ENCODE measurements at regions not wholly inside any gene's neighbourhood (a gene's known extent, or its start where the extent isn't known, plus 50 kb on each side); places are given as distances from the start of the nearest gene placed in this dataset.

DNA sequence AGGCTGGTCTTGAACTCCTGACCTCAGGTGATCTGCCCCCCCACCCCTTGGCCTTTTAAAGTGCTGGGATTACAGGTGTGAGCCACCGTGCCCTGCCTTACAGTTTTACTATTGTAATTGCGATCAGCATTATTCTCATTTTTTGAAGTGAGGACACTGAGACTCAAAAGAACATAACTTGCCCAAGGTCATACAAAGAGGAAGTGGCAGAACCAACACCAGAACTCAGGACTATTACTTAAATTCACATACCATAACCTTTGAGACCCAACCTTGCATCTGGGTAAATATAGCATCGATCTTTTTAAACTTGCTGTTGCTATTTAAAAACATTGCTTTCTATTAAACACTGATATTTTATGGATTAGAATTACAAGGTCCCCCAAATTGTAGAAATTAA, 54.2 kb downstream of the FOXI1 start:
- TF ChIP-seq EZH2 (IDR thresholded peaks at IDR 0.05), result no peak
- TF ChIP-seq EZH2phosphoT487 (IDR thresholded peaks at IDR 0.05), result no peak
- TF ChIP-seq, protein P1, sequence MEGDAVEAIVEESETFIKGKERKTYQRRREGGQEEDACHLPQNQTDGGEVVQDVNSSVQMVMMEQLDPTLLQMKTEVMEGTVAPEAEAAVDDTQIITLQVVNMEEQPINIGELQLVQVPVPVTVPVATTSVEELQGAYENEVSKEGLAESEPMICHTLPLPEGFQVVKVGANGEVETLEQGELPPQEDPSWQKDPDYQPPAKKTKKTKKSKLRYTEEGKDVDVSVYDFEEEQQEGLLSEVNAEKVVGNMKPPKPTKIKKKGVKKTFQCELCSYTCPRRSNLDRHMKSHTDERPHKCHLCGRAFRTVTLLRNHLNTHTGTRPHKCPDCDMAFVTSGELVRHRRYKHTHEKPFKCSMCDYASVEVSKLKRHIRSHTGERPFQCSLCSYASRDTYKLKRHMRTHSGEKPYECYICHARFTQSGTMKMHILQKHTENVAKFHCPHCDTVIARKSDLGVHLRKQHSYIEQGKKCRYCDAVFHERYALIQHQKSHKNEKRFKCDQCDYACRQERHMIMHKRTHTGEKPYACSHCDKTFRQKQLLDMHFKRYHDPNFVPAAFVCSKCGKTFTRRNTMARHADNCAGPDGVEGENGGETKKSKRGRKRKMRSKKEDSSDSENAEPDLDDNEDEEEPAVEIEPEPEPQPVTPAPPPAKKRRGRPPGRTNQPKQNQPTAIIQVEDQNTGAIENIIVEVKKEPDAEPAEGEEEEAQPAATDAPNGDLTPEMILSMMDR (IDR thresholded peaks at IDR 0.05), result no peak
- Histone ChIP-seq H3K4me3 (no peak overlapping the region), H3K4me2 (no peak overlapping the region), H3K9me3 (ENCODE audit: low read depth) (no peaks in the 10 kb centered on the region), H3K27me3 (no peaks in the 10 kb centered on the region), H3K36me3 (no peaks in the 10 kb centered on the region), H3K27ac (no peak overlapping the region), H3K79me2 (ENCODE audit: low read depth) (no peaks in the 10 kb centered on the region), H3K4me1 (peaks cover under 1% of the 10 kb centered on the region), H2AFZ (replicated peaks) (no peak overlapping the region), H4K20me1 (ENCODE audit: low read depth) (no peaks in the 10 kb centered on the region), H3F3A (ENCODE audit: low read depth) (no peaks in the 10 kb centered on the region), H3K9ac (no peak overlapping the region)
- no peak overlapping the region for H3K27ac Mint-ChIP-seq
- no peak for DNase-seq (ENCODE audit: low spot score)
- H3K4me3 Mint-ChIP-seq, result no peak overlapping the region
- H3K27me3 Mint-ChIP-seq (ENCODE audit: insufficient read depth, low read depth), result no peaks in the 10 kb centered on the region
- no peaks in the 10 kb centered on the region for H3K9me3 Mint-ChIP-seq
- no peaks in the 10 kb centered on the region for H3K36me3 Mint-ChIP-seq
- H3K4me1 Mint-ChIP-seq, result peaks cover 5% of the 10 kb centered on the region

DNA sequence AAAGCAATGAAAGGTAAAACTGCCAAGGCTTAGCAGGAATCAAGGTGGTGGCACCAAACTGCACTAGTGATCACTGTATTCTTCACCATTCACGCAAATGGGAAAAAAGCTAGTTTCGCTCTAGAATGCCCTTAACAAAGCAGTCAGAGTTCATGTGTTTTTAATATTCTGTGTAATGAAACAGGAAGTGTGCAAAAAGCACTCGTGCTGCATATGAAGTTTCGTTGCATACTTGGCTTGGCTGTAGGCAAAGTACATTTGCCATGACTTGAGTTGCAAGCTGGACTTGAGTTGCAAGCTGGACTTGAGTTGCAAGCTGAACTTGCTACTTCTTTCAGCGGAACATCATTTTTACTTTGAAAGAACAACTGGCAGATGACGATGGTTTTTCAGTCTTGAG, 55.4 kb downstream of the FOXI1 start:
- no peaks in the 10 kb centered on the region for H3K4me1 ChIP-seq

GRCh38 chr5:170162631-170163321, 57.1 kb downstream of the FOXI1 start:
- no peak overlapping the region for H3K27ac ChIP-seq
- no peaks in the 10 kb centered on the region for H3K27me3 ChIP-seq
- no peak overlapping the region for H3K4me3 ChIP-seq
- Mint-ChIP-seq H3K36me3 (no peaks in the 10 kb centered on the region), H3K27me3 (ENCODE audit: insufficient read depth, low read depth) (no peaks in the 10 kb centered on the region), H3K9me3 (no peaks in the 10 kb centered on the region), H3K4me3 (no peak overlapping the region), H3K27ac (no peak overlapping the region), H3K4me1 (no peaks in the 10 kb centered on the region)
- H2AFZ ChIP-seq (replicated peaks), result no peak overlapping the region
- no peaks in the 10 kb centered on the region for H3F3A ChIP-seq (ENCODE audit: low read depth)
- H3K4me1 ChIP-seq, result no peaks in the 10 kb centered on the region
- no peak overlapping the region for H3K4me2 ChIP-seq
- H3K79me2 ChIP-seq (ENCODE audit: low read depth), result no peaks in the 10 kb centered on the region
- H3K36me3 ChIP-seq, result no peaks in the 10 kb centered on the region
- no peak for TF ChIP-seq EZH2phosphoT487 (IDR thresholded peaks at IDR 0.05)
- TF ChIP-seq, protein P1 (IDR thresholded peaks at IDR 0.05), result no peak
- TF ChIP-seq EZH2 (IDR thresholded peaks at IDR 0.05), result no peak
- H4K20me1 ChIP-seq (ENCODE audit: low read depth), result no peaks in the 10 kb centered on the region
- DNase-seq (ENCODE audit: low spot score), result no peak
- no peak overlapping the region for H3K9ac ChIP-seq
- H3K9me3 ChIP-seq (ENCODE audit: low read depth), result no peaks in the 10 kb centered on the region

More for the DNA sequence above, 55.4 kb downstream of the FOXI1 start:
- Histone ChIP-seq H3K4me2 (no peak overlapping the region), H3K36me3 (no peaks in the 10 kb centered on the region), H2AFZ (replicated peaks) (no peak overlapping the region), H3K9me3 (ENCODE audit: low read depth) (no peaks in the 10 kb centered on the region), H3K4me3 (no peak overlapping the region), H3K27ac (no peak overlapping the region), H4K20me1 (ENCODE audit: low read depth) (no peaks in the 10 kb centered on the region), H3K27me3 (no peaks in the 10 kb centered on the region), H3K9ac (no peak overlapping the region), H3K79me2 (ENCODE audit: low read depth) (no peaks in the 10 kb centered on the region), H3F3A (ENCODE audit: low read depth) (no peaks in the 10 kb centered on the region)
- no peak for TF ChIP-seq EZH2phosphoT487 (IDR thresholded peaks at IDR 0.05)
- TF ChIP-seq, protein P1 (IDR thresholded peaks at IDR 0.05), result no peak
- TF ChIP-seq EZH2 (IDR thresholded peaks at IDR 0.05), result no peak
- Mint-ChIP-seq H3K27ac (no peak overlapping the region), H3K36me3 (no peaks in the 10 kb centered on the region), H3K27me3 (ENCODE audit: insufficient read depth, low read depth) (no peaks in the 10 kb centered on the region), H3K9me3 (no peaks in the 10 kb centered on the region), H3K4me1 (peaks cover 3% of the 10 kb centered on the region), H3K4me3 (no peak overlapping the region)
- DNase-seq (ENCODE audit: low spot score), result no peak

All from neural progenitor cell (in vitro differentiated cells).